OCI-LY7 (cell line): ENCODE measurements at regions not wholly inside any gene's neighbourhood (a gene's known extent, or its start where the extent isn't known, plus 50 kb on each side); places are given as distances from the start of the nearest gene placed in this dataset.

ENCODE experiments used
- CTCF ChIP-seq: fragments of 200-600 bp; sonication (generic); conservative IDR thresholded peaks from 2 replicates; pipeline ENCODE4 v1.5.1; 2014; ENCODE audit warnings: mild to moderate bottlenecking, antibody characterized with exemption, low read length, moderate library complexity, mixed read lengths
- EZH2phosphoT487 ChIP-seq: fragments of 200-600 bp; sonication (generic); IDR thresholded peaks from 2 replicates; pipeline ENCODE4 v1.6.1; 2018; ENCODE audit warnings: low read depth, borderline replicate concordance, mild to moderate bottlenecking, mixed run types, antibody characterized with exemption, low read length, moderate library complexity, mixed read lengths

- TF ChIP-seq CTCF (peak; percentile 37; the same call in 1 of the 2 replicates), EZH2phosphoT487 (no peak)
These were observed 733.9 kb upstream of the ARGLU1 start for GRCh38 chr13:107301724-107302374.
